GM15510 (cell line): ENCODE measurements at regions not wholly inside any gene's neighbourhood (a gene's known extent, or its start where the extent isn't known, plus 50 kb on each side); places are given as distances from the start of the nearest gene placed in this dataset.

ENCODE experiments used
- POLR2A ChIP-seq: IDR thresholded peaks from 3 replicates; pipeline ENCODE4 v1.6.1; 2011; ENCODE audit warnings: borderline replicate concordance; ENCODE audit not compliant: insufficient read length; ENCODE audit errors: extremely low read depth

- no peak for TF ChIP-seq POLR2A
Measured at GRCh38 chr2:64777841-64778240, 124.1 kb upstream of the SERTAD2 start.

GRCh38 chr2:64779117-64779690 lies 125.5 kb upstream of the SERTAD2 start:
- no peak for TF ChIP-seq POLR2A

- no peak for TF ChIP-seq POLR2A
Measured at GRCh38 chr2:64780041-64780440, 126.3 kb upstream of the SERTAD2 start.

DNA sequence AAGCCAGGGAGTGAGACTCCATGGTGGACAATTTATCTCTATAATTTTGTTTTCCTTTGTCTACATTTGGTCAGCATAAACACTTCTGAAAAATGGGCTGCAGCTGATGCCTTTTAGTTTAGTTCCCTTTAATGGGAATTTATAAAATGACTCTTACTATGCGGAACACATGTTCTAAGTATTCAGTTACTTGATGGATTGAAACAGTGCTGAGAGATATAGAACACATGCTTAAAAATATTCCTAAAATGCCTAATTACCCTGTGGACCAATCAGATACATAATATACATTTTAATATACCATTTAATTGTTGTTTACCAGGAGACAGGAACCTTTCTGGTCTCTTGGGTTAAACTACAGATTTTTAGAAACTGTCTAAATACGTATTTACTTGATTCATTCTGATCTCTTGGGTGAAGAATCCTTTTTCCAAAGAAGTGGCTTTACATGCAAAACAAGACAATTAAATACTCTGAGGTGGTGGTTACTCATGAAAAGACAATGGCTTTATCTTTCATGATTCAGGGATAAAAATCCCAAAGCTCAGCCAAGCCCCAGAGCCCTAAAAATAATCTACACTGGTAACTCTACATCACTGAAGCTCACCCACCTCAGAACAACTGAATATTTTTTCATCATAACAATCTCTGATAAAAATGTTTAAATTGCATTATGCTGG lies 128.1 kb upstream of the SERTAD2 start:
- no peak for TF ChIP-seq POLR2A

- TF ChIP-seq POLR2A: no peak
Measured at GRCh38 chr2:64784168-64785061, 130.7 kb upstream of the SERTAD2 start.

DNA sequence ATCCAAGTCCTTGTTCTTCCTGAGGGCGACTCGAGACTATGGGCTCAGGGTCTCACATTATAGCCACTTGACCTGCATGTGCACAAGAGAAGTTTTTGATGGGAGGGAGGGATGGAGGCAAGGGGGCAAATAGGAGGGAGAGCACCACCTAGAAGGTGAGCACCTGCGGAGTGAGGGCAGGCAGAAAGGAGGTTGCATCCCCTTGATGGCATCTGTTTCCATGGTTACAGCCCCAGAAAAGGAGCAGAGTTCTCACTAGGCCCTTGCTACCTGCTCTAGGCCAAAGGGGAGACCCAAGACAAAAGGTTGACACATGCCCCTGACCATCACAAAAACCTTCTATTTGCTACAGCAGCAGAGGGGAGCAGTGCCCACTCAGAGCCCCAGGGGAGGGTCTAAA lies 131.5 kb upstream of the SERTAD2 start:
- no peak for TF ChIP-seq POLR2A

GRCh38 chr2:64786343-64787018 lies 132.8 kb upstream of the SERTAD2 start:
- no peak for TF ChIP-seq POLR2A

DNA sequence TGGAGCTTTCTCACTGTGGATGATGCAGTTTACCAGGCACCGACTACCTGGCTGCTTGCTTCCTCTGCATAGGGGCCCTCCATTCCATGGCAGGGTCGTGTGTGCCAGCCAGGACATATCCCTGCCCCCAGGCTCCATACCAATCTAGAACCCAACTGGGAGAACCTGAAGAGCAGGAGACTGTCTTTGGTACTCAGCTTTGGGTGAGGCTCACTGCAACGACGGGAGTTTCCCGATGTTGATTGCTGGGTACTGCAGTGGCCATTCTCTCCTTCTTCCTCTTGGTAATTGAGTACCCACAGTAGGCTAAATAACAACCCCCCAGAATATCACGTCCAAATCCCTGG lies 133.3 kb upstream of the SERTAD2 start:
- no peak for TF ChIP-seq POLR2A

DNA sequence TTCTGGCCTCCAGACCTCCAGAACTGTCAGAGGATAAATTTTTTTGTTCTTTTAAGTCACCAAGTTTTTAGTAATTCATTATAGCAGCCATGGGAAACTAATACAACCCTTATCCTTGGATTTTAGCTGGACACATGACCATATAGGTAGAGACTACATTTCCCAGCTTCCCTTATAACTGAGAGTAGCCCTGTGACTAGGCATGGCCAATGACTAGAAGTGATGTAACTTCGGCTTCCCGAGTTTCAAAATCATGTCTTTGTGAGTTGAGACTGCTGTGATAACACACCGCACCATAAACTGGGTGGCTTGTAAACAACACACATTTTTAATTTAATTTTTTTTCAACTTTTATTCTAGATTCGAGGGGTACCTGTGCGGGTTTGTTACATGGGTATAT lies 134.0 kb upstream of the SERTAD2 start:
- no peak for TF ChIP-seq POLR2A

DNA sequence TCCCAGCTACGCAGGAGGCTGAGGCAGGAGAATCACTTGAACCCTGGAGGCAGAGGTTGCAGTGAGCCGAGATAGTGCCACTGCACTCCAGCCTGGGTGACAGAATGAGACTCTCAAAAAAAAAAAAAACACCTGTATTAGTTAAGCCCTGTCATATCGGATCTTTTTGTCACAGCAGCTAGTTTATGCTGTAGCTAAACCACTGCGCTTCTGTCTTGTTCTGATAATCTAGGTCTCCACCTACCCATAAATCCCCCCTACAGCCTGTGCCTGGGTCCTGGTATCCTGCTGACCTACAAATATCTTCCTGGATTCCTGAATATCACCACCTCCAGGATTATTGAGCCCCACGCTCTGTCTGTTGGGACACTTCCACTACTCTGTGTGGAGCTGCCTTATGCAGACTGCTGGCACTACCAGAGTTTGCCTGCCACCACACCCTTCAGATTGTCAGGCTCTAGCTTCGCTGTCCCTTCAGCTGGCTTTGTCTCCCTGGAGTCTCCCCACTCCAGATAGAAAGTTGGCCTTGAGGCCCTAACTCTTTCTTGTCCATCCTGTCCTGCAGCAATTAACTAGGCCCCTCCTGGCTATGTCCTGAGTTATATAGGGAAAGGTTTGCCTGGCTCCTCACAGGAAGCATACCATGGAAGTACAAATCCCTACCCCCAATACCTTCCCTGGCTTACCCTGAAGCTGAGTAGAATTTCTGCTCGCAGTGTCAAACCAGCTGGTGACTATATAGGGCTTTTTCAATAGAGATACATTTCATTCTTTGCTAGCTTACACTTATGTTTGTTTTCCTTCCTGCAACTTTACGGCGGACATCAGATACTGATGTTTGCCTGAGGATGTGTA lies 136.0 kb upstream of the SERTAD2 start:
- TF ChIP-seq POLR2A: no peak

- no peak for TF ChIP-seq POLR2A
Measured at GRCh38 chr2:64792300-64792699, 138.6 kb upstream of the SERTAD2 start.

DNA sequence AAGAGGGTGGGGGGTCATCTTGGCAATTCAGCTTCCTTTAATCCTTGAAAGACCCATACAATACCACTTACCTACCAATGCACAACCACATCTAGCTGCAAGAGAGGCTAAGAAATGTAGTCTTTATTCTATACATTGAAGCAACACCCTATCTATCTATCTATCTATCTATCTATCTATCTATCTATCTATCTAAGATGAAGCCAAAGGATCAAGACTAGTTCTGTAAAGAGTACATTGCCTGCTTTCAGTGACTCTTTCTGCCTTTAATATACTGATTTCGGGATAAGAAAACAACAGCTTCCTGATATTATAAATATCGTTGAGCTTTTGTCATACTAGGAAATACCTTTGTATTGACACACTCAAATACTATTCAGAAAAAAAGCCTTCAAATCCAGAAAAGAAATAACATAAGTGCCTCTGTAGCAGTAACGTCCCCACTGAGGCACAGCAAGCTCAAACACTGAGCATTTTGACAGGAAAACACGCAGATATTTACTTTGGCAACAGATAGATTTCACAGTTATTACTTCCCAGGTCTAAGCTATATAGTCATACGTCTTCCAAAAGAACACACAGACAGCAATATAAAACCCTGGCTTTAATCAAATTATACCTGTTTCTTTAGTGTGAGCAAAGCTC lies 139.4 kb upstream of the SERTAD2 start:
- TF ChIP-seq POLR2A: no peak

GRCh38 chr2:64793701-64794100 lies 140.0 kb upstream of the SERTAD2 start:
- no peak for TF ChIP-seq POLR2A

GRCh38 chr2:64794426-64794995 lies 140.8 kb upstream of the SERTAD2 start:
- no peak for TF ChIP-seq POLR2A

GRCh38 chr2:64795024-64795592 lies 141.4 kb upstream of the SERTAD2 start:
- TF ChIP-seq POLR2A: no peak
